ENCODE measurements at regions not wholly inside any gene's neighbourhood (a gene's known extent, or its start where the extent isn't known, plus 50 kb on each side); places are given as distances from the start of the nearest gene placed in this dataset.

DNA sequence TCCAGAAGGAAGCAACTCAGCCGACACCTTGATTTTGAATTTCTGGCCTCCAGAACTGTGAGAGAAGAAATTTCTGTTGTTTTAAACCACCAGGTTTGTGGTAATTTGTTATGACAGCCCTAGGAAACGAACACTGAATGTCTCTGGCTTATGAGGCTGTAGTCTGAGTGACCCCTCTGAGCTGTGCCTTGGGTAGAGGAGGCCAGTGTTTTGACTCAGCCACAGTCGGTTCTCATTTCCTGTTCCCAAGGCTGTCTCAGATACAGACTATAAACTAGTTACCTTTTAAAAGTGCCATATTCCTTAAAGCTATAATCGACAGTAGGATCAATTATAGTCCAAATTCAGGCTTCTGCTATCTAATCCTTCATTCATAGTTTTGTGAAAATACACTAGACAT lies 391.2 kb upstream of the MAP3K7 start:
- Histone ChIP-seq H3K9me3 (replicated peaks in 1 of 11) (no peaks in the 10 kb centered on the region), H3K9ac (no peak overlapping the region), H4K20me1 (no peaks in the 10 kb centered on the region), H3K27me3 (no peaks in the 10 kb centered on the region), H3K4me3 (no peak overlapping the region), H3K36me3 (no peaks in the 10 kb centered on the region), H3K27ac (no peak overlapping the region), H3K4me1 (no peaks in the 10 kb centered on the region), H3K4me2 (no peak overlapping the region)
- no peak for TF ChIP-seq Cebpa-rat (IDR thresholded peaks at IDR 0.05)

DNA sequence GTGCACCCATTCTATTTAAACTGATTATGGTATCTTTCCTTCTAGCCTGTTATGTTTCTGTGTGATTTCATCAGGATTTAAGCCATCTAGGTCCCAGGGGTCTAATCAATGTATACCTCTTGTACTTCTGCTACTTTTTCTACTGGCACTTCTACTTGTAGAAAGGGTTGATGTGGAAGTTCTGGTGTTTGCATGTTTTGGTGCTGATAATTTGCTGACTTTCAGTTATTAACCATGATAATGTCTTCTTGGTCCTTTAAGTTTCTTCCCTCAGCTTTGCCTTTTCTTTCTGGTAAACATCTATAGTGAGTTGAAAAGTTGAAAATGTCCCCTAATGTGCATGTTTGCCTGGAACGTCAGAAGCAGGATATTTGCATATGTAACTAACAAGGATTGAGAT lies 390.6 kb upstream of the MAP3K7 start:
- Histone ChIP-seq H3K27ac (no peak overlapping the region), H3K27me3 (no peaks in the 10 kb centered on the region), H3K9ac (no peak overlapping the region), H3K4me1 (no peaks in the 10 kb centered on the region), H3K9me3 (replicated peaks in 1 of 11) (no peaks in the 10 kb centered on the region), H3K4me2 (no peak overlapping the region), H4K20me1 (no peaks in the 10 kb centered on the region), H3K36me3 (no peaks in the 10 kb centered on the region), H3K4me3 (no peak overlapping the region)
- no peak for TF ChIP-seq Cebpa-rat (IDR thresholded peaks at IDR 0.05)

DNA sequence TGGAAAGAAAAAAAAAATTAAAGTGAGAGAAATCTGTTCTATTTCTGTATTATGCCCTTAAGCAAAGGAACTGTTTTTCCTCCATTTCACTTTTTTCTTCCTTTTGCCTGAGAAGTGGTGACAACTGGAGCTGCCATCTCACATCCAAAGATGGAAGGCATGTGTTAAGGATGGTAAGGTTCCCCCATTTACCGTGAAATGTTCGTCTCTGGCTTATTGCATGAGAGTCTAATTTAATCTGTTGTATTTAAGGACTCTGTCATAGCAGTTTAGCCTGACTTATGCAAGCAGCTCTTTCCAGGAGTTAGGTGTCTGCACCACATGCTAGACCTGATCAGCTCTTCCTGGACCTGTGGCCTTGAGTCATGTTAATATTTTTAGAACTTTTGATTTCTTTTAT lies 389.5 kb upstream of the MAP3K7 start:
- no peaks in the 10 kb centered on the region for H3K27me3 ChIP-seq
- H4K20me1 ChIP-seq = no peaks in the 10 kb centered on the region
- H3K9ac ChIP-seq = no peak overlapping the region
- H3K36me3 ChIP-seq = no peaks in the 10 kb centered on the region
- H3K27ac ChIP-seq = no peak overlapping the region
- H3K4me2 ChIP-seq = no peak overlapping the region
- no peaks in the 10 kb centered on the region for H3K4me1 ChIP-seq
- no peak for TF ChIP-seq Cebpa-rat (IDR thresholded peaks at IDR 0.05)
- H3K4me3 ChIP-seq = no peak overlapping the region
- no peaks in the 10 kb centered on the region for H3K9me3 ChIP-seq (replicated peaks in 1 of 11)

DNA sequence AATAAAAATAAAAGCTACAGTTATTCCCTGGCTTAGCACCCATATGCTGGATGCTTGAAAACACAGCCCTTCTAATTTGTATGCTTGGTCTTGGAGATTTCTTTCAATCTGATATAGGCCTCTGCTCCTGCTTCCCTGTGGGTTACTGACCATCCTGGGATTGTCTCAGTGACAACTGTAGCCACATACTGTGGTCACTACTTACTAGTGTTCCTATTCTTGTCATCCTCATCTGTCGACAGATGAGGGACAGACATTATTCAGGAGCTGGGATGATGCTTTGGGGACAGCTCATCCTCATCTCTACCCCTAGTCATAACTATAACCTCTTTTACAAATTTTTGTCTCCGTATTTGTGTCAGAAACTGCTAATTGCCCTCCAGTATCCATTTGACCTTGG lies 388.9 kb upstream of the MAP3K7 start:
- no peak for TF ChIP-seq Cebpa-rat (IDR thresholded peaks at IDR 0.05)
- H3K4me2 ChIP-seq = no peak overlapping the region
- H3K9ac ChIP-seq = no peak overlapping the region
- H4K20me1 ChIP-seq = no peaks in the 10 kb centered on the region
- H3K9me3 ChIP-seq (replicated peaks in 1 of 11) = no peaks in the 10 kb centered on the region
- H3K27ac ChIP-seq = no peak overlapping the region
- no peaks in the 10 kb centered on the region for H3K36me3 ChIP-seq
- H3K4me3 ChIP-seq = no peak overlapping the region
- no peaks in the 10 kb centered on the region for H3K27me3 ChIP-seq
- no peaks in the 10 kb centered on the region for H3K4me1 ChIP-seq

DNA sequence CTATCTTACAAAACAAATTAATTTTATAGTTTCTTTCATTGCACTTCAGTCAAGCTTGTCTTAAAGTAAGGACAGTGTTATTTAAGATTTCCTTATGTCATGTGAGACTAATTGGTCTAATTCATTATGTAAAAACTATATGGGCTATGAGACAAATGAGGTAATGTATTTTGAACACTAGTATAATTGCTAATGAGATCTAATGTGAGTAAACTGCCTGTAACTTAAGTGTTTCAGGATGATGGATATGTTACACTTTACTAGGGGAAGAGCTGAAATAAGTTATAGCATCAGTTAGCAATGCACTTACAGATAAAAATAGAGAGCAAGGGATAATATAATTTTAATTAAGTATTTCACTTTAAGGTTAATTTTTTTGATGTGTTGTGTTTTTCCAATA lies 386.3 kb upstream of the MAP3K7 start:
- no peak overlapping the region for H3K4me3 ChIP-seq
- H3K27ac ChIP-seq = no peak overlapping the region
- H3K27me3 ChIP-seq = no peaks in the 10 kb centered on the region
- no peaks in the 10 kb centered on the region for H3K9me3 ChIP-seq (replicated peaks in 1 of 11)
- no peaks in the 10 kb centered on the region for H3K4me1 ChIP-seq
- no peaks in the 10 kb centered on the region for H4K20me1 ChIP-seq
- no peaks in the 10 kb centered on the region for H3K36me3 ChIP-seq
- no peak overlapping the region for H3K9ac ChIP-seq
- no peak overlapping the region for H3K4me2 ChIP-seq
- TF ChIP-seq Cebpa-rat (IDR thresholded peaks at IDR 0.05) = no peak

DNA sequence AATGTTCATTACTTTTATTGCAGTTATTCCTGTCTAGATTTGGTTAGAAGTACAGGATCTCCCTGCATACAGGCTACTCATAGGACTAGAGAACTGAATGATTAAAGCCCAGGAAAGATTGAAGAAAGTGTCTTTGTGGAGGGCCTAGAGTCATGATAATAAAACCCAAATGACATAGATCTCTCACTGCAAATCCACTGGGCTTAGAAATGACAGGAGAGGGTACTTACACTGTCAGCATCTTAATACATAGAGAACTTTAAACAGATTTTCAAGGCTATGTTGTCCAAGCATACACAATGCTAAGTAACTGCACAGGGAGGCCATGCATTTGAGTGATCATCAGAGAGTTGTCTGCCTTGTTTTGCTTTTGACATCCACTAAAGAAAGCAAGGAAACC lies 383.8 kb upstream of the MAP3K7 start:
- no peak overlapping the region for H3K9ac ChIP-seq
- no peaks in the 10 kb centered on the region for H3K27me3 ChIP-seq
- H3K36me3 ChIP-seq = no peaks in the 10 kb centered on the region
- H3K4me1 ChIP-seq = no peaks in the 10 kb centered on the region
- no peak overlapping the region for H3K4me2 ChIP-seq
- H3K4me3 ChIP-seq = no peak overlapping the region
- TF ChIP-seq Cebpa-rat (IDR thresholded peaks at IDR 0.05) = no peak
- no peaks in the 10 kb centered on the region for H4K20me1 ChIP-seq
- no peaks in the 10 kb centered on the region for H3K9me3 ChIP-seq (replicated peaks in 1 of 11)
- no peak overlapping the region for H3K27ac ChIP-seq

DNA sequence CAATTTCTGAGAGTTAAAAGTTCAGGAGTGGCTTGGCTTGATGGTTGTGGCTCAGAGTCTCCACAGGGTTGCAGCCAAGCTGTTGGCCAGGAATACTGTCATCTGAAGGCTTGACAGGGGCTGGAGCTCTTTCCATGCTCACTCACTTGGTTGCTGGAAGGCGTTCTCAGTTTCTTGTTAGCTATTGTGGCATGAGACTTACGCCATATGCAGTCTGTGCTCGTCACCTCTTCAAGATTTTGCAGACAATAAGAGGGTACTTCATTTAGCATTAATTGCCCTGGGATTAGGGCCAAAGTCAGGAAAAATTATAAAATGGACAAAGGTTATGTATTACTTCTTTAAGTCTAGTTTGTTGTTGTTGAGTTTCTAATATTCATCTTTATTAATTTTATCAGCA lies 380.6 kb upstream of the MAP3K7 start:
- Histone ChIP-seq H3K9me3 (replicated peaks in 1 of 11) (no peaks in the 10 kb centered on the region), H3K4me3 (no peak overlapping the region), H3K36me3 (no peaks in the 10 kb centered on the region), H3K9ac (no peak overlapping the region), H3K27me3 (no peaks in the 10 kb centered on the region), H3K4me2 (no peak overlapping the region), H3K27ac (no peak overlapping the region), H3K4me1 (no peaks in the 10 kb centered on the region), H4K20me1 (no peaks in the 10 kb centered on the region)
- no peak for TF ChIP-seq Cebpa-rat (IDR thresholded peaks at IDR 0.05)

DNA sequence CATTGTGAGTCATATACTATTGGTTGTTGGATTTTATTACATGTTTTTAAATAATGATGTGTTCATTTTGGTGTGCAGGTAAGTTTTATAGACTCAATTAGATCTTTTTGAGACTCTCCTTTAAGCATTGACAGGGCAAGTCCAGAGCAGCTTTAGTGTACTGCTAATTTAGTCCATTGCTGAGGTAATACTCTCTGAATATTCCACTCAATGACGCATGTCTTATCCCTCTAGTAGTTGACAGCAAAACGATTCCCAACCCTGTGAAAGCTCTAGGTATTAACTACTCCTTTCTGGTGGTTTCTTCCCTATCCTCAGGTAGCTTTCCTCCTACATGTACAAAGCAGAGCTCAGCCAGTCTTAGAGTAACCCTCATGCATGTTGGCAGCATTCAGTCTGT lies 373.5 kb upstream of the MAP3K7 start:
- H4K20me1 ChIP-seq = no peaks in the 10 kb centered on the region
- H3K9ac ChIP-seq = no peak overlapping the region
- no peaks in the 10 kb centered on the region for H3K36me3 ChIP-seq
- no peak overlapping the region for H3K27ac ChIP-seq
- no peak overlapping the region for H3K4me3 ChIP-seq
- H3K4me2 ChIP-seq = no peak overlapping the region
- no peak for TF ChIP-seq Cebpa-rat (IDR thresholded peaks at IDR 0.05)
- H3K9me3 ChIP-seq (replicated peaks in 1 of 11) = no peaks in the 10 kb centered on the region
- no peaks in the 10 kb centered on the region for H3K27me3 ChIP-seq
- H3K4me1 ChIP-seq = no peaks in the 10 kb centered on the region

DNA sequence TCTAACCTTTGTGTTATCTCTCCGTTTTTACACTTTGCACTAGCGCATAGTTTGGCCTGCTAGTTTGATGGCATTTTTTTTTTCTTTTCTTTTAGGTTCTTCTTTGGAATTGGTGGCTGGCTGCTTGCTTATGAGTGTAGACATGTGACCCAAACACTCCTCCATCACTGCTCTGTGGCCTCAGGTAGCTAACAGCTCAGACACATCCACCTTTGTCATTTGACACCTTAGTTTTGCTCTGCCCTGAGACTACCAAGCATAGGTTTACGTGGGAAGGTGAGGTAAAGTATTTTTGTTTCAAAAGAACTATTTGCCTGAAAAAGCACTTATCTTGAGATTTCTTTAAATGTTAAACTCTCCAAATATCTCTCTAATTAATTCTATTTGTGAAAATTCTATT lies 368.4 kb upstream of the MAP3K7 start:
- Histone ChIP-seq H3K9ac (no peak overlapping the region), H3K36me3 (no peaks in the 10 kb centered on the region), H3K27ac (no peak overlapping the region), H3K27me3 (no peaks in the 10 kb centered on the region), H3K4me2 (no peak overlapping the region), H4K20me1 (no peaks in the 10 kb centered on the region), H3K4me3 (no peak overlapping the region), H3K4me1 (no peaks in the 10 kb centered on the region), H3K9me3 (replicated peaks in 1 of 11) (no peaks in the 10 kb centered on the region)
- no peak for TF ChIP-seq Cebpa-rat (IDR thresholded peaks at IDR 0.05)

DNA sequence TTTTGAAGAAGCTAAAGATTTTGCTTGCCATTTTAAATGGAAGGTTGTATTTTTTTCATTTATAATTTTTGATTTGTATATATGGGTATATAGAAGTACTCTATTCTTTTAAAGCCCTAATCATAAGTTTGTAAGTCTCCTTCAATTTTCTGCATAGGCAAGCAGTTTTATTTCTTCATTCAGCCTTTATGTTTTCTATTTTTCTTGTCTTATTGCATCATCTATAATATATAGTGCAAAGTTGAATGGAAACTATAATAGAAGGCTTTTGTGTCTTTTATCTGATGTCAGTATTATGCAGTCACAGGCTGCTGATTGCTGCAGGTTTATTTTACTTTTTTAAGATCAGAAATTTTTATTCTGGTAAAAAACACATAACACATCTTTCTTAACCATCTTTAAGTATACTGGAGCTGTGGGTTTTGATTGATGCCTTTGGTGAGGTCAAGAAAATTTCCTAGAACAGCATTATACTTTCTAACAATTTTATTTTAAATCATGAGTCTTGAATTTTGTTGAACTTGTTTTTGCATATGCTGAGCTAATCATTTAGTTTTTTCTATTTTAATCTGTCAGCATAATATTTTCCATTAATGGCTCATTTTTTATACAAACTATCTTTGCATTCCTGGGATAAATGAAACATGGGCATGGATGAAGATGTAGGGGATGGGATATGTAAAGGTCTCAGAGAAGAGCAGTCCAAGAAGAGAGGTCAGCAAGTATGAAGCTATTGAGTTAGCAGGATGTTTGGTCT lies 366.7 kb upstream of the MAP3K7 start:
- no peak for TF ChIP-seq Cebpa-rat (IDR thresholded peaks at IDR 0.05)
- H3K4me3 ChIP-seq = no peak overlapping the region
- H4K20me1 ChIP-seq = no peaks in the 10 kb centered on the region
- no peak overlapping the region for H3K27ac ChIP-seq
- H3K4me2 ChIP-seq = no peak overlapping the region
- no peaks in the 10 kb centered on the region for H3K4me1 ChIP-seq
- H3K9ac ChIP-seq = no peak overlapping the region
- H3K27me3 ChIP-seq = no peaks in the 10 kb centered on the region
- no peaks in the 10 kb centered on the region for H3K9me3 ChIP-seq (replicated peaks in 1 of 11)
- no peaks in the 10 kb centered on the region for H3K36me3 ChIP-seq

All from BLaER1 treated with 17β-estradiol and CSF1 and Interleukin-3, amounts not matched to agents 10 nM and 100 nM (cell line).